ENCODE measurements at regions not wholly inside any gene's neighbourhood (a gene's known extent, or its start where the extent isn't known, plus 50 kb on each side); places are given as distances from the start of the nearest gene placed in this dataset.

GRCh38 chr10:20641605-20642004 lies 255.5 kb downstream of the NEBL start:
- no peak for TF ChIP-seq CTCF (conservative IDR thresholded peaks at IDR 0.05)
- Mint-ChIP-seq H3K27ac (no peak overlapping the region), H3K9me3 (peaks cover 12% of the 10 kb centered on the region), H3K4me3 (no peak overlapping the region), H3K4me1 (ENCODE audit: unreplicated experiment) (peaks cover 4% of the 10 kb centered on the region), H3K27me3 (no peaks in the 10 kb centered on the region), H3K36me3 (peaks cover 1% of the 10 kb centered on the region)
- no peak for DNase-seq (ENCODE audit: extremely low spot score, unreplicated experiment)

- DNase-seq (ENCODE audit: extremely low spot score, unreplicated experiment) = no peak
- H3K27me3 Mint-ChIP-seq = no peaks in the 10 kb centered on the region
- no peak for TF ChIP-seq CTCF (conservative IDR thresholded peaks at IDR 0.05)
- H3K36me3 Mint-ChIP-seq = peaks cover 5% of the 10 kb centered on the region
- H3K4me1 Mint-ChIP-seq (ENCODE audit: unreplicated experiment) = peaks cover 15% of the 10 kb centered on the region
- H3K27ac Mint-ChIP-seq = no peak overlapping the region
- H3K4me3 Mint-ChIP-seq = no peak overlapping the region
- H3K9me3 Mint-ChIP-seq = peaks cover 16% of the 10 kb centered on the region
Observed at GRCh38 chr10:20635570-20635969, 261.5 kb downstream of the NEBL start.

- H3K9me3 Mint-ChIP-seq = peaks cover 16% of the 10 kb centered on the region
- DNase-seq (ENCODE audit: extremely low spot score, unreplicated experiment) = no peak
- peaks cover 18% of the 10 kb centered on the region for H3K4me1 Mint-ChIP-seq (ENCODE audit: unreplicated experiment)
- peaks cover 5% of the 10 kb centered on the region for H3K36me3 Mint-ChIP-seq
- H3K4me3 Mint-ChIP-seq = no peak overlapping the region
- TF ChIP-seq CTCF (conservative IDR thresholded peaks at IDR 0.05) = no peak
- no peaks in the 10 kb centered on the region for H3K27me3 Mint-ChIP-seq
- no peak overlapping the region for H3K27ac Mint-ChIP-seq
Observed at GRCh38 chr10:20634839-20635238, 262.3 kb downstream of the NEBL start.

- no peak for DNase-seq (ENCODE audit: extremely low spot score, unreplicated experiment)
- Mint-ChIP-seq H3K27me3 (no peaks in the 10 kb centered on the region), H3K4me3 (no peak overlapping the region), H3K36me3 (peaks cover 5% of the 10 kb centered on the region), H3K4me1 (ENCODE audit: unreplicated experiment) (peaks cover 18% of the 10 kb centered on the region), H3K9me3 (peaks cover 13% of the 10 kb centered on the region), H3K27ac (no peak overlapping the region)
- no peak for TF ChIP-seq CTCF (conservative IDR thresholded peaks at IDR 0.05)
Observed at GRCh38 chr10:20633714-20634113, 263.4 kb downstream of the NEBL start.

GRCh38 chr10:20632696-20633095 lies 264.4 kb downstream of the NEBL start:
- Mint-ChIP-seq H3K27me3 (no peaks in the 10 kb centered on the region), H3K9me3 (peaks cover 11% of the 10 kb centered on the region), H3K4me1 (ENCODE audit: unreplicated experiment) (peaks cover 18% of the 10 kb centered on the region), H3K4me3 (no peak overlapping the region), H3K27ac (no peak overlapping the region), H3K36me3 (peaks cover 5% of the 10 kb centered on the region)
- TF ChIP-seq CTCF (conservative IDR thresholded peaks at IDR 0.05) = no peak
- DNase-seq (ENCODE audit: extremely low spot score, unreplicated experiment) = no peak

- H3K27ac Mint-ChIP-seq = no peak overlapping the region
- no peak for DNase-seq (ENCODE audit: extremely low spot score, unreplicated experiment)
- H3K36me3 Mint-ChIP-seq = no peaks in the 10 kb centered on the region
- H3K27me3 Mint-ChIP-seq = no peaks in the 10 kb centered on the region
- no peak for TF ChIP-seq CTCF (conservative IDR thresholded peaks at IDR 0.05)
- peaks cover 5% of the 10 kb centered on the region for H3K9me3 Mint-ChIP-seq
- H3K4me1 Mint-ChIP-seq (ENCODE audit: unreplicated experiment) = peaks cover 18% of the 10 kb centered on the region
- H3K4me3 Mint-ChIP-seq = no peak overlapping the region
Observed at GRCh38 chr10:20631229-20631628, 265.9 kb downstream of the NEBL start.

Data from type B pancreatic cell (in vitro differentiated cells).